ENCODE measurements at regions not wholly inside any gene's neighbourhood (a gene's known extent, or its start where the extent isn't known, plus 50 kb on each side); places are given as distances from the start of the nearest gene placed in this dataset.

- Histone ChIP-seq H3K9me3 (ENCODE audit: control insufficient read depth, low read depth, low read length) (no peaks in the 10 kb centered on the region), H3K4me3 (ENCODE audit: control insufficient read depth in 2 of 3, extremely low read depth in 1 of 3, insufficient read depth in 2 of 3, low read depth in 1 of 3, low read length in 3 of 3) (no peak overlapping the region), H3K9me1 (ENCODE audit: control insufficient read depth, extremely low read depth, insufficient read depth, low read length) (no peaks in the 10 kb centered on the region), H3K79me2 (ENCODE audit: control insufficient read depth, insufficient read depth, low read length) (no peaks in the 10 kb centered on the region), H3K4me2 (ENCODE audit: control insufficient read depth, extremely low read depth, insufficient read depth, low read depth, low read length) (no peak overlapping the region), H2AFZ (ENCODE audit: control insufficient read depth, low read length) (no peak overlapping the region), H3K4me1 (ENCODE audit: control insufficient read depth, extremely low read depth, insufficient read depth, low read length) (no peaks in the 10 kb centered on the region), H4K20me1 (ENCODE audit: control insufficient read depth, extremely low read depth, insufficient read depth, low read length) (no peaks in the 10 kb centered on the region), H3K36me3 (ENCODE audit: control insufficient read depth in 2 of 2, extremely low read depth in 1 of 2, insufficient read depth in 2 of 2, low read length in 2 of 2) (no peaks in the 10 kb centered on the region), H3K27ac (ENCODE audit: control insufficient read depth, insufficient read depth, low read length) (no peak overlapping the region), H3K9ac (ENCODE audit: control insufficient read depth, extremely low read depth, insufficient read depth, low read length) (no peak overlapping the region), H3K27me3 (ENCODE audit: control insufficient read depth, extremely low read depth, insufficient read depth, low read length) (no peaks in the 10 kb centered on the region)
- FAIRE-seq (no peak), DNase-seq (ENCODE audit: low read depth, low spot score) (no peak)
- dilution Hi-C loops (cut with MboI; ENCODE audit: extremely low pct_ligation_motif_present, low sequenced_read_pairs), result no loop called here
- TF ChIP-seq EZH2 (IDR thresholded peaks at IDR 0.05; ENCODE audit: low read length) (no peak), CTCF (optimal IDR thresholded peaks at IDR 0.05 in 1 of 3, IDR thresholded peaks at IDR 0.05 in 1 of 3, conservative IDR thresholded peaks at IDR 0.05 in 1 of 3; ENCODE audit: extremely low read depth in 1 of 3, insufficient read depth in 2 of 3, low read length in 3 of 3) (no peak)
Observed at GRCh38 chr15:61282661-61283060, 53.6 kb upstream of the RORA start.

GRCh38 chr15:61281328-61281727, 52.2 kb upstream of the RORA start:
- H3K4me1 ChIP-seq (ENCODE audit: control insufficient read depth, extremely low read depth, insufficient read depth, low read length), result no peaks in the 10 kb centered on the region
- DNase-seq (ENCODE audit: low read depth, low spot score) (no peak), FAIRE-seq (no peak)
- no peak overlapping the region for H2AFZ ChIP-seq (ENCODE audit: control insufficient read depth, low read length)
- no peaks in the 10 kb centered on the region for H3K9me1 ChIP-seq (ENCODE audit: control insufficient read depth, extremely low read depth, insufficient read depth, low read length)
- no peak for TF ChIP-seq EZH2 (IDR thresholded peaks at IDR 0.05; ENCODE audit: low read length)
- no peak for TF ChIP-seq CTCF (optimal IDR thresholded peaks at IDR 0.05 in 1 of 3, IDR thresholded peaks at IDR 0.05 in 1 of 3, conservative IDR thresholded peaks at IDR 0.05 in 1 of 3; ENCODE audit: extremely low read depth in 1 of 3, insufficient read depth in 2 of 3, low read length in 3 of 3)
- H3K9me3 ChIP-seq (ENCODE audit: control insufficient read depth, low read depth, low read length), result no peaks in the 10 kb centered on the region
- no peak overlapping the region for H3K9ac ChIP-seq (ENCODE audit: control insufficient read depth, extremely low read depth, insufficient read depth, low read length)
- H3K4me2 ChIP-seq (ENCODE audit: control insufficient read depth, extremely low read depth, insufficient read depth, low read depth, low read length), result no peak overlapping the region
- H3K27me3 ChIP-seq (ENCODE audit: control insufficient read depth, extremely low read depth, insufficient read depth, low read length), result no peaks in the 10 kb centered on the region
- no peaks in the 10 kb centered on the region for H4K20me1 ChIP-seq (ENCODE audit: control insufficient read depth, extremely low read depth, insufficient read depth, low read length)
- dilution Hi-C loops (cut with MboI; ENCODE audit: extremely low pct_ligation_motif_present, low sequenced_read_pairs), result no loop called here
- H3K79me2 ChIP-seq (ENCODE audit: control insufficient read depth, insufficient read depth, low read length), result no peaks in the 10 kb centered on the region
- no peak overlapping the region for H3K4me3 ChIP-seq (ENCODE audit: control insufficient read depth in 2 of 3, extremely low read depth in 1 of 3, insufficient read depth in 2 of 3, low read depth in 1 of 3, low read length in 3 of 3)
- H3K36me3 ChIP-seq (ENCODE audit: control insufficient read depth in 2 of 2, extremely low read depth in 1 of 2, insufficient read depth in 2 of 2, low read length in 2 of 2), result no peaks in the 10 kb centered on the region
- no peak overlapping the region for H3K27ac ChIP-seq (ENCODE audit: control insufficient read depth, insufficient read depth, low read length)

Measured in keratinocyte (primary cell).